Midbrain (tissue), 1 donor: ENCODE measurements at regions not wholly inside any gene's neighbourhood (a gene's known extent, or its start where the extent isn't known, plus 50 kb on each side); places are given as distances from the start of the nearest gene placed in this dataset.

Experiments
- DNase-seq: peaks from one replicate; lab custom pipeline; 2025; lab: John Stamatoyannopoulos, UW

GRCh38 chr4:147312376-147313046 is 168.4 kb upstream of the EDNRA start:
- DNase-seq, result no peak

GRCh38 chr4:147313108-147313507 is 167.8 kb upstream of the EDNRA start:
- DNase-seq, result no peak

- DNase-seq, result no peak
Measured at GRCh38 chr4:147318586-147318985, 162.3 kb upstream of the EDNRA start.

GRCh38 chr4:147325571-147325981 is 155.3 kb upstream of the EDNRA start:
- no peak for DNase-seq

- no peak for DNase-seq
Measured at GRCh38 chr4:147326591-147326990, 154.3 kb upstream of the EDNRA start.

- DNase-seq, result no peak
Measured at GRCh38 chr4:147327322-147327721, 153.6 kb upstream of the EDNRA start.

- DNase-seq, result no peak
Measured at GRCh38 chr4:147328189-147328588, 152.7 kb upstream of the EDNRA start.

GRCh38 chr4:147328756-147329446 is 152.0 kb upstream of the EDNRA start:
- no peak for DNase-seq

GRCh38 chr4:147332091-147332490 is 148.8 kb upstream of the EDNRA start:
- no peak for DNase-seq

- no peak for DNase-seq
Measured at GRCh38 chr4:147334478-147334877, 146.4 kb upstream of the EDNRA start.

- DNase-seq, result no peak
Measured at GRCh38 chr4:147335183-147335582, 145.7 kb upstream of the EDNRA start.

GRCh38 chr4:147336252-147336651 is 144.6 kb upstream of the EDNRA start:
- DNase-seq, result no peak

- no peak for DNase-seq
Measured at GRCh38 chr4:147339100-147339499, 141.8 kb upstream of the EDNRA start.

GRCh38 chr4:147340111-147340510 is 140.8 kb upstream of the EDNRA start:
- no peak for DNase-seq

- DNase-seq, result peak; percentile 9
Measured at GRCh38 chr4:147340591-147341120, 140.2 kb upstream of the EDNRA start.

- no peak for DNase-seq
Measured at GRCh38 chr4:147343692-147344091, 137.2 kb upstream of the EDNRA start.

- no peak for DNase-seq
Measured at GRCh38 chr4:147345662-147346061, 135.2 kb upstream of the EDNRA start.

- no peak for DNase-seq
Measured at GRCh38 chr4:147347217-147347616, 133.7 kb upstream of the EDNRA start.

GRCh38 chr4:147349193-147349592 is 131.7 kb upstream of the EDNRA start:
- no peak for DNase-seq

GRCh38 chr4:147351083-147351787 is 129.7 kb upstream of the EDNRA start:
- no peak for DNase-seq

GRCh38 chr4:147354237-147354636 is 126.7 kb upstream of the EDNRA start:
- no peak for DNase-seq

GRCh38 chr4:147355032-147355656 is 125.8 kb upstream of the EDNRA start:
- no peak for DNase-seq
